ENCODE measurements at regions not wholly inside any gene's neighbourhood (a gene's known extent, or its start where the extent isn't known, plus 50 kb on each side); places are given as distances from the start of the nearest gene placed in this dataset.
A peak's percentile ranks its signal among the peaks of the same experiment; 100 is the strongest.

GRCh38 chr12:54708826-54709225 lies 60.7 kb upstream of the DCD start:
- H3K4me3 ChIP-seq (replicated peaks; ENCODE audit: low read depth, low read length): no peak overlapping the region
- DNase-seq (ENCODE audit: extremely low read depth, insufficient read length): no peak
- no peak for TF ChIP-seq CTCF (IDR thresholded peaks at IDR 0.05; ENCODE audit: insufficient read depth, low read length, poor library complexity, severe bottlenecking)
- H3K36me3 ChIP-seq (ENCODE audit: control insufficient read depth, insufficient read depth, low read length): no peaks in the 10 kb centered on the region
- no peaks in the 10 kb centered on the region; the same call in 1 of the 2 replicates for H3K27me3 ChIP-seq (replicated peaks; ENCODE audit: control insufficient read depth, insufficient read depth, low read length)

- Histone ChIP-seq H3K27me3 (replicated peaks; ENCODE audit: control insufficient read depth, insufficient read depth, low read length) (no peaks in the 10 kb centered on the region), H3K4me3 (replicated peaks; ENCODE audit: low read depth, low read length) (no peak overlapping the region), H3K36me3 (ENCODE audit: control insufficient read depth, insufficient read depth, low read length) (no peaks in the 10 kb centered on the region)
- no peak for DNase-seq (ENCODE audit: extremely low read depth, insufficient read length)
- no peak for TF ChIP-seq CTCF (IDR thresholded peaks at IDR 0.05; ENCODE audit: insufficient read depth, low read length, poor library complexity, severe bottlenecking)
Observed at GRCh38 chr12:54704202-54704601, 56.0 kb upstream of the DCD start.

GRCh38 chr12:54701940-54702592 lies 53.9 kb upstream of the DCD start:
- TF ChIP-seq CTCF (IDR thresholded peaks at IDR 0.05; ENCODE audit: insufficient read depth, low read length, poor library complexity, severe bottlenecking): peak; percentile 52
- no peak for DNase-seq (ENCODE audit: extremely low read depth, insufficient read length)

GRCh38 chr12:54700849-54701248 lies 52.7 kb upstream of the DCD start:
- DNase-seq (ENCODE audit: extremely low read depth, insufficient read length): no peak

More at GRCh38 chr12:54701940-54702592, 53.9 kb upstream of the DCD start:
- Histone ChIP-seq H3K27me3 (replicated peaks; ENCODE audit: control insufficient read depth, insufficient read depth, low read length) (no peaks in the 10 kb centered on the region), H3K4me3 (replicated peaks; ENCODE audit: low read depth, low read length) (no peak overlapping the region), H3K36me3 (ENCODE audit: control insufficient read depth, insufficient read depth, low read length) (no peaks in the 10 kb centered on the region)

GRCh38 chr12:54700301-54700700 lies 52.1 kb upstream of the DCD start:
- H3K27me3 ChIP-seq (replicated peaks; ENCODE audit: control insufficient read depth, insufficient read depth, low read length): no peaks in the 10 kb centered on the region
- no peaks in the 10 kb centered on the region for H3K36me3 ChIP-seq (ENCODE audit: control insufficient read depth, insufficient read depth, low read length)
- no peak for DNase-seq (ENCODE audit: extremely low read depth, insufficient read length)
- H3K4me3 ChIP-seq (replicated peaks; ENCODE audit: low read depth, low read length): no peak overlapping the region
- TF ChIP-seq CTCF (IDR thresholded peaks at IDR 0.05; ENCODE audit: insufficient read depth, low read length, poor library complexity, severe bottlenecking): no peak

More at GRCh38 chr12:54700849-54701248, 52.7 kb upstream of the DCD start:
- Histone ChIP-seq H3K27me3 (replicated peaks; ENCODE audit: control insufficient read depth, insufficient read depth, low read length) (no peaks in the 10 kb centered on the region), H3K36me3 (ENCODE audit: control insufficient read depth, insufficient read depth, low read length) (no peaks in the 10 kb centered on the region), H3K4me3 (replicated peaks; ENCODE audit: low read depth, low read length) (no peak overlapping the region)
- no peak for TF ChIP-seq CTCF (IDR thresholded peaks at IDR 0.05; ENCODE audit: insufficient read depth, low read length, poor library complexity, severe bottlenecking)

All from GM06990 (cell line).